Suprapubic skin (tissue), 4 donors: ENCODE measurements at regions not wholly inside any gene's neighbourhood (a gene's known extent, or its start where the extent isn't known, plus 50 kb on each side); places are given as distances from the start of the nearest gene placed in this dataset.

Experiments used
- DNase-seq, 2 donors: peaks; one replicate each; pipeline ENCODE4 v3.0.0-alpha.2; 2019; ENCODE audit warnings: low spot score in 2 of 2
- H3K27ac ChIP-seq: fragments of 200-600 bp; sonication (generic); one replicate; pipeline ENCODE4 v1.5.1; 2019
- H3K27me3 ChIP-seq: fragments of 200-600 bp; sonication (generic); one replicate; pipeline ENCODE4 v1.5.1; 2019
- H3K36me3 ChIP-seq: fragments of 200-600 bp; sonication (generic); one replicate; pipeline ENCODE4 v1.5.1; 2019
- H3K4me1 ChIP-seq: fragments of 200-600 bp; sonication (generic); one replicate; pipeline ENCODE4 v1.5.1; 2019
- H3K4me3 ChIP-seq: fragments of 200-600 bp; sonication (generic); one replicate; pipeline ENCODE4 v1.5.1; 2019; ENCODE audit warnings: mild to moderate bottlenecking
- H3K9me3 ChIP-seq: fragments of 200-600 bp; sonication (generic); one replicate; pipeline ENCODE4 v1.5.1; 2019
- EP300 ChIP-seq: sonication (generic); formaldehyde crosslinking; IDR thresholded peaks from one replicate; pipeline ENCODE4 v1.6.1; 2017; ENCODE audit warnings: antibody characterized with exemption
- POLR2A ChIP-seq, 2 donors: fragments of 450-650 bp; IDR thresholded peaks; one replicate each; pipeline ENCODE4 v1.6.1; 2017; ENCODE audit warnings: antibody characterized with exemption in 2 of 2, mild to moderate bottlenecking in 2 of 2, moderate library complexity in 2 of 2
- POLR2AphosphoS5 ChIP-seq, 3 donors: sonication (generic); formaldehyde crosslinking; IDR thresholded peaks; one replicate each; pipeline ENCODE4 v1.6.1; 2017; ENCODE audit warnings: antibody characterized with exemption in 3 of 3
- WGBS: methylation state at CpG from one replicate; pipeline ENCODE4 v1.1.5; 2018; 5-methylcytosine and 5-hydroxymethylcytosine counted together
- TF ChIP-seq, protein P1 (sequence below), 2 donors: fragments of 200-600 bp in 1 of 2; fragments of 450-650 bp in 1 of 2; sonication (generic) in 1 of 2; IDR thresholded peaks; one replicate each; pipeline ENCODE4 v1.5.1; 2016 to 2019; ENCODE audit warnings: antibody characterized with exemption in 2 of 2, mild to moderate bottlenecking in 1 of 2, moderate library complexity in 1 of 2

DNA sequence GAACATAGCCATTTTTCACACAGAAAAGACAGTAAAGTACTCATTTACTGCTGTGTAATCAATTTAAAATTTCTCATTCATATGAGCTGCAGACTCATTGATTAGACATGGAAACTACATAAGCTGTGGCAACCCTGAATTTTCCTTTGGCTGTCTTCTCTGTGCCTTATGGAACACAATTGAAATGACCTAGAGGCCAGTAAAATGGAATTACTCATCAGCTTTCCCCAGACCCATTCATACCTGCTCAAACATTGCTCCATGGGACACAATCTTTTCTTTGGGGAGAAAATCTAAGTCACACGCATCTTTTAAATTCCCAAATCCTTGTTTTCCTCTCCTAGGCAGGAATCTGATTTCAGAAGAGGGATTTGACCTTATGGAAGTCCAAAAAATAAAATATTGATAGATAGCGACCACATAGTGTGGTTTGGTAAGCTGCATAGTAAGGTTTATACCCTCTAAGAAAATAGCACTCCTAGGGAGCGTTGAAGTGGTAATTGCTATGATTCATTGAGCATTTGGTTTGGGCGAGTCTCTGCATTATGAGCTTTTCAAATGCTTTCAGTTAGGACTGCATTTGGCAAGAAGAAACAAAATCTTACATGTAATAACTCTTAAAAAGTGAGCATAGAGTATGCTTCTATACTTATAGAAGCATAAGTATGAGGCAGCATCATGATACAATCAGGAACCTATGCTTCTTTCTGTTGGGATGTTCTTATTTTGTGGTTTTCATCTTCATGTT is 243.4 kb upstream of the GADL1 start:
- no peak for DNase-seq
- H3K4me3 ChIP-seq: no peak overlapping the region
- H3K27me3 ChIP-seq: no peaks in the 10 kb centered on the region
- H3K9me3 ChIP-seq: no peaks in the 10 kb centered on the region
- H3K4me1 ChIP-seq: no peaks in the 10 kb centered on the region
- H3K36me3 ChIP-seq: no peaks in the 10 kb centered on the region
- WGBS: 80% methylated on average over 4 of the region's 4 CpGs
- TF ChIP-seq POLR2AphosphoS5 (IDR thresholded peaks at IDR 0.05) (no peak), POLR2A (IDR thresholded peaks at IDR 0.05) (no peak), EP300 (no peak)
- TF ChIP-seq, protein P1, sequence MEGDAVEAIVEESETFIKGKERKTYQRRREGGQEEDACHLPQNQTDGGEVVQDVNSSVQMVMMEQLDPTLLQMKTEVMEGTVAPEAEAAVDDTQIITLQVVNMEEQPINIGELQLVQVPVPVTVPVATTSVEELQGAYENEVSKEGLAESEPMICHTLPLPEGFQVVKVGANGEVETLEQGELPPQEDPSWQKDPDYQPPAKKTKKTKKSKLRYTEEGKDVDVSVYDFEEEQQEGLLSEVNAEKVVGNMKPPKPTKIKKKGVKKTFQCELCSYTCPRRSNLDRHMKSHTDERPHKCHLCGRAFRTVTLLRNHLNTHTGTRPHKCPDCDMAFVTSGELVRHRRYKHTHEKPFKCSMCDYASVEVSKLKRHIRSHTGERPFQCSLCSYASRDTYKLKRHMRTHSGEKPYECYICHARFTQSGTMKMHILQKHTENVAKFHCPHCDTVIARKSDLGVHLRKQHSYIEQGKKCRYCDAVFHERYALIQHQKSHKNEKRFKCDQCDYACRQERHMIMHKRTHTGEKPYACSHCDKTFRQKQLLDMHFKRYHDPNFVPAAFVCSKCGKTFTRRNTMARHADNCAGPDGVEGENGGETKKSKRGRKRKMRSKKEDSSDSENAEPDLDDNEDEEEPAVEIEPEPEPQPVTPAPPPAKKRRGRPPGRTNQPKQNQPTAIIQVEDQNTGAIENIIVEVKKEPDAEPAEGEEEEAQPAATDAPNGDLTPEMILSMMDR (IDR thresholded peaks at IDR 0.05): no peak
- H3K27ac ChIP-seq: no peak overlapping the region

DNA sequence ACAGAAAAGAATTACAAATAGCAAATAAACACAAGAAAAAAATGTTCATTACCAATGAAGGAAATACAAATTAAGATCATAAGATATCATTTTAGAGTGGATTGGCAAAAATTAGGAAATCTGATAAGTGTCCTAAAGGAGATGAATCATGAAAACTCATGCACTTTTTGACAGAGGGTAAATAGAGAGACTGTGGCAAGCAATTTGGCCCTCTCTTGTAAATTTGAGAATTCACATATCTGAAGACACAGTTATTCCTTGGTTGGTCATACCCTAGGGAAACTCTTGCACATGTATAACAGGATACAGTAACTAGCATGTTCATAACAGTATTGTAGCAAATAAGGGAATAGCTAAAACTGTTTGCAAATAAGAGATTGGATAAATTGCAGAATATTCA is 246.0 kb upstream of the GADL1 start:
- no peak overlapping the region for H3K27ac ChIP-seq
- no peaks in the 10 kb centered on the region for H3K4me1 ChIP-seq
- no peaks in the 10 kb centered on the region for H3K36me3 ChIP-seq
- DNase-seq: no peak
- H3K9me3 ChIP-seq: no peaks in the 10 kb centered on the region
- TF ChIP-seq POLR2AphosphoS5 (IDR thresholded peaks at IDR 0.05): no peak
- H3K27me3 ChIP-seq: no peaks in the 10 kb centered on the region
- no peak overlapping the region for H3K4me3 ChIP-seq

DNA sequence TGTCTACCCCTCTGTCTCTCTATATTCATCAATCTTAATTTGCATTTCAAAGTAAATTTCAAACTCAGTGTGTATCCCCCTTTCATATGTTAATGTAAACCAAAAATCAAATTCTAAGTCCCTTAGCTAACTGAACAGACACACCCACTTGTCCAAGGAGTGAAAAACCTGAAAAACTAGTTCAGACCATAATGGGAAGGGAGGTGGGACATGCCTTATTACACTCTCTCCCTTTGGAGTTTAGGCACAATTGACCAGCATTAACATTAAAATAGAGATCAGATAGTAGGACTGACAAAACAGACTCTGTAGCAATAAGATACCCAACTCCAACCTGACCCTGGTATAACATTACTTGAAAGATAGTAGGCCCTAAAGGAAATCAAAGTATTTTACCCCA is 247.7 kb upstream of the GADL1 start:
- Histone ChIP-seq H3K9me3 (no peaks in the 10 kb centered on the region), H3K36me3 (no peaks in the 10 kb centered on the region), H3K27me3 (no peaks in the 10 kb centered on the region), H3K4me3 (no peak overlapping the region), H3K4me1 (no peaks in the 10 kb centered on the region), H3K27ac (no peak overlapping the region)
- no peak for TF ChIP-seq POLR2AphosphoS5 (IDR thresholded peaks at IDR 0.05)
- no peak for DNase-seq

DNA sequence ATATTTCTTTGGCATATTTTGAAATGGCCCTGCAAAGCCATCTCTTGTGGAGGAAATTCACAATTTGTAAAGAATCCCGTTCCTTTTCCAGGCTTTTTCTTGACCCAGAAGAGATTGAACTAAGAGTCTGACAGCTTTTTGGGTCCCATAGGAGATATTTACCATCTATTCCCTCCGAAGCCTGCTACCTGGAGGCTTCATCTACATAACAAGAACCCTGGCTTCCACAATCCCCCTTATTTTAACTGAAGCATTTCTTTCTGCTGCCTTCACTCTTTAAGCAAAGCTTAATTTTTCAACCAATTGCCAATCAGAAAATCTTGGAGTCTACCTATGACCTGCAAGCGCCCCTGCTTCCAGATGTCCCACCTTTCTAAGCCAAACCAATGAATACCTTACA is 248.1 kb upstream of the GADL1 start:
- no peaks in the 10 kb centered on the region for H3K36me3 ChIP-seq
- no peaks in the 10 kb centered on the region for H3K9me3 ChIP-seq
- H3K27ac ChIP-seq: no peak overlapping the region
- DNase-seq: no peak
- no peaks in the 10 kb centered on the region for H3K27me3 ChIP-seq
- TF ChIP-seq POLR2AphosphoS5 (IDR thresholded peaks at IDR 0.05) (no peak), EP300 (no peak)
- WGBS: 83% methylated on average over 3 of the region's 3 CpGs
- H3K4me1 ChIP-seq: no peaks in the 10 kb centered on the region
- H3K4me3 ChIP-seq: no peak overlapping the region

DNA sequence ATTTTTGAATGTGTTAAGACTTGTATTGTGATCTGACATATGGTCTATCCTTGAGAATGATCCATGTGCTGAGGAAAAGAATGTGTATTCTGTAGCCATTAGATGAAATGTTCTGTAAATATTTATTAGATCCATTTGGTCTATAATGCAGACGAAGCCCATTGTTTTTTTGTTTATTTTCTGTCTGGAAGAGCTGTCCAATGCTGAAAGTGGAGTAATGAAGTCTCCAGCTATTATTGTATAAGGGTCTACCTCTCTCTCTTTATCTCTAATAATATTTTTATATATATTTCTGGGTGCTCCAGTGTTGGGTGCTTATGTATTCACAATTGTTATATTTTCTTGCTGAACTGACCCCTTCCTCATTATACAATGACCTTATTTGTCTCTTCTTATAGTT is 250.6 kb upstream of the GADL1 start:
- WGBS: 77% methylated on average over 1 of the region's 1 CpG
- Histone ChIP-seq H3K9me3 (no peaks in the 10 kb centered on the region), H3K4me3 (no peak overlapping the region), H3K4me1 (no peaks in the 10 kb centered on the region), H3K27ac (no peak overlapping the region), H3K36me3 (no peaks in the 10 kb centered on the region), H3K27me3 (no peaks in the 10 kb centered on the region)
- TF ChIP-seq, protein P1 (IDR thresholded peaks at IDR 0.05): no peak
- TF ChIP-seq POLR2A (IDR thresholded peaks at IDR 0.05) (no peak), POLR2AphosphoS5 (IDR thresholded peaks at IDR 0.05) (no peak), EP300 (no peak)
- DNase-seq: no peak

DNA sequence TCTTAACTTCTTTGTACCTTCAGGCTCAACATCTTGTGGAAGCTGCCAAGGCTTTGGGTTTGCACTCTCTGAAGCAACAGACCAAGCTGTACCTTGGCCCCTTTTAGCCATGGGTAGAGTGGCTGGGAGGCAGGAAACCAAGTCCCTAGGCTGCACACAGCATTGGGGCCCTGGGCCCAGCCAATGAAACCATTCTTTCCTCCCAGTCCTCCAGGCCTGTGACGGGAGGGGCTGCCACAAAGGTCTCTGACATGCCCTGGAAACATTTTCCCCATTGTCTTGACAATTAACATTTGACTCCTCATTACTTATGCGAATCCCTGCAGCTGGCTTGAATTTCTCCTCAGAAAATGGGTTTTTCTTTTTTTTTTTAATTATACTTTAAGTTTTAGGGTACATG is 253.1 kb upstream of the GADL1 start:
- Histone ChIP-seq H3K36me3 (no peaks in the 10 kb centered on the region), H3K4me3 (no peak overlapping the region), H3K9me3 (no peaks in the 10 kb centered on the region), H3K27me3 (no peaks in the 10 kb centered on the region), H3K4me1 (no peaks in the 10 kb centered on the region), H3K27ac (no peak overlapping the region)
- WGBS: 94% methylated on average over 2 of the region's 2 CpGs
- no peak for DNase-seq
- TF ChIP-seq, protein P1 (IDR thresholded peaks at IDR 0.05): no peak
- TF ChIP-seq EP300: no peak
- TF ChIP-seq POLR2AphosphoS5 (IDR thresholded peaks at IDR 0.05): no peak
- no peak for TF ChIP-seq POLR2A (IDR thresholded peaks at IDR 0.05)
